ENCODE measurements at regions not wholly inside any gene's neighbourhood (a gene's known extent, or its start where the extent isn't known, plus 50 kb on each side); places are given as distances from the start of the nearest gene placed in this dataset.

DNA sequence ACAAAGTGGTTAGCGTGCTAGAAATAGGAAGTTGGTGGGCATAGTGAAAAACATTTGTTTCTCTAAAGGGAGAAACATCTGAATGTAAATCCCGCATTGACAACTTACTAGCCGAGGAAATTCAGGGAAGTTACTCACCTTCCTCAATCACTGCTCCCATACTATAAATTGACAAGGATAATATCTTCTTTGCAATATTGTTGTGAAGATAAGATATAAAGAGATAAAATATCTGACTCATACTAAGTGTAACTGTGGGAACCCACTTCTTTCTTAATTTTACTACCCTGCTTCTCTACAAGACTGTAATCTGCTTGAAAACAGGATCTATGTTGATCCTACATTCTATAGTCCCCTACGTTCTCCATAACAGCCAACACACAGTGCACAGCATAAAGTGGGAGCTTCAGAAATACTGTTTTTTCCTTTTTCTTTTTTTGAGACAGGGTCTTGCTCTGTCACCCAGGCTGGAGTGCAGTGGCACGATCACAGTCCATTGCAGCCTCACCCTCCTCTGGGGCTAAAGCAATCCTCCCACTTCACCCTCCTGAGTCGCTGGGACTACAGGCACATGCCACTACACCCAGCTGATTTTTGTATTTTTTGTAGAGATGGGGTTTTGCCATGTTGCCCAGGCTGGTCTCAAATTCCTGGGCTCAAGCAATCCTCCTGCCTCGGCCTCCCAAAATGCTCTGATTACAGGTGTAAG lies 57.4 kb upstream of the C1orf21 start (continued):
- TF ChIP-seq HOXA7 (CRISPR knock-in tag; IDR thresholded peaks at IDR 0.05; ENCODE audit: borderline replicate concordance) (no peak), ZNF701 (tag by site-specific recombination; IDR thresholded peaks at IDR 0.05) (no peak)

DNA sequence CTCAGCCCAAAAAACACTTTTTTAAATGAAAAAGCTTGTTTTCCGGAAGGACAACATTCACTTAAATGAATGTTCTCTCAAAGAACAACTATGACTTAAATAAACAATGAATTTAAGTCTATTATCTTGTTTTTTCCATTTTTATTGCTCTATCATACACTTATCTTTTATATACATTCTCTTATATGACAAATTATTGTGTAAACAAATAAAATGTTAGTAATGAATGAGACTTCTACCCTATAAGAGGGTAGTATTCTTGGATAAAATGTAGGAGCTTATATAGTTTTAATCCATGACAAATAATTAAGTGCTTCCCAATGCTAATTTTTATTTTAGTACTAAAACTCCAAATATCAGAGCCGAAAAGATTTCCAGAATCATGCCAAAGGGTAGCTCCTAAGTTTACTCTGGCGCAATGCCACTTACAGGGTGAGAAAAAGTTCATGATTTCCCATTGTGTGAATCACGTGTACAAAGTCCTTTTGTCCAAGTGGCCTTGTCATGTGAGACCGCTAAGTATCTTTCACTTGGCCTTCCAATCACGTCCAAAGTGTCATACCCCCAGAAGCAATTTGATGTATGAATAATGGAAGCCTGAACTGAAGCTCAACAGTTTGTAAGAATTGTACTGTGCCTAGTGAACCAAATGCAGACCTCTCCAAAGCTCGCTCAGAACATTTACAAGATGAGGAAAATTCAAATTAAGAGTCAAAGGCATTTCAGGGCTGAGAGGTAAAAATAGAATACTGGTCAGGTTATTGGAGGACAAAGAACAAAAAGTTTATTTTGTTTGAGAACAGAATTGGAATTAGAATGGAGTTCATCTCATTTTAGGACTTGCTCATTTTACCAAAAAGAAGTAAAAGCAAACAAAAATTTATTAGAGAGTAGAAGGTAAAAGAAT lies 56.6 kb upstream of the C1orf21 start:
- 0 out of 2 replicates have a peak, but pooled peaks cover 3% of the 10 kb centered on the region for H3K4me1 ChIP-seq (ENCODE audit: control insufficient read depth, insufficient read depth, low read length)
- H3K4me3 ChIP-seq (ENCODE audit: low read depth, low read length) = no peak overlapping the region
- ChIA-PET CTCF (interaction anchor here (0.5 to 1.4 kb wide), 3 partner anchors 48 to 334 kb away, joined by 3 to 5 read pairs (median 3); no protein-coding TSS in a partner anchor), POLR2A (no interaction called here)
- H3K27ac ChIP-seq (ENCODE audit: extremely low read depth, low read depth, low read length) = no peak overlapping the region
- H3K36me3 ChIP-seq (ENCODE audit: control insufficient read depth in 2 of 2, insufficient read depth in 1 of 2, low read length in 2 of 2) = no peaks in the 10 kb centered on the region
- no peaks in the 10 kb centered on the region for H3K9me3 ChIP-seq (ENCODE audit: control insufficient read depth, insufficient read depth, low read depth, low read length)
- TF ChIP-seq ZNF394 (tag by site-specific recombination; IDR thresholded peaks at IDR 0.05; ENCODE audit: borderline replicate concordance) = no peak
- no peak for TF ChIP-seq BCL11B (tag by site-specific recombination; IDR thresholded peaks at IDR 0.05; ENCODE audit: low read depth)
- no peak for TF ChIP-seq ZNF221 (tag by site-specific recombination; IDR thresholded peaks at IDR 0.05; ENCODE audit: borderline replicate concordance)
- TF ChIP-seq PATZ1 (tag by site-specific recombination; IDR thresholded peaks at IDR 0.05) = no peak
- TF ChIP-seq BCL11A (tag by site-specific recombination; IDR thresholded peaks at IDR 0.05; ENCODE audit: low read depth) = no peak
- no peak for TF ChIP-seq ZNF704 (tag by site-specific recombination; IDR thresholded peaks at IDR 0.05)
- no peak for TF ChIP-seq ZNF501 (tag by site-specific recombination; IDR thresholded peaks at IDR 0.05)
- TF ChIP-seq ZFP69B (tag by site-specific recombination; IDR thresholded peaks at IDR 0.05) = no peak
- no peak for TF ChIP-seq ZNF175 (tag by site-specific recombination; IDR thresholded peaks at IDR 0.05)

GRCh38 chr1:184330875-184331274 lies 56.0 kb upstream of the C1orf21 start:
- TF ChIP-seq ZNF274 (IDR thresholded peaks at IDR 0.05; ENCODE audit: low read length) (no peak), ZNF274 (tag by site-specific recombination; IDR thresholded peaks at IDR 0.05; ENCODE audit: borderline replicate concordance) (no peak), SCRT2 (tag by site-specific recombination; IDR thresholded peaks at IDR 0.05) (no peak), ZBTB17 (tag by site-specific recombination; IDR thresholded peaks at IDR 0.05) (no peak)
- no peak overlapping the region for H3K4me3 ChIP-seq (ENCODE audit: low read depth, low read length)
- no peak overlapping the region for H3K27ac ChIP-seq (ENCODE audit: extremely low read depth, low read depth, low read length)
- ChIA-PET POLR2A (interaction anchor here (0.6 kb wide), 1 partner anchor 172 kb away, joined by 5 read pairs; no protein-coding TSS in a partner anchor), CTCF (no interaction called here)
- H3K9me3 ChIP-seq (ENCODE audit: control insufficient read depth, insufficient read depth, low read depth, low read length) = no peaks in the 10 kb centered on the region
- H3K4me1 ChIP-seq (ENCODE audit: control insufficient read depth, insufficient read depth, low read length) = 0 out of 2 replicates have a peak, but pooled peaks cover 3% of the 10 kb centered on the region
- no peaks in the 10 kb centered on the region for H3K36me3 ChIP-seq (ENCODE audit: control insufficient read depth in 2 of 2, insufficient read depth in 1 of 2, low read length in 2 of 2)
